GM12875 (cell line): ENCODE measurements at regions not wholly inside any gene's neighbourhood (a gene's known extent, or its start where the extent isn't known, plus 50 kb on each side); places are given as distances from the start of the nearest gene placed in this dataset.
"Not testable (repeated sequence)": the region's sequence is repeated elsewhere in the genome, so short reads cannot be mapped to it uniquely, and the experiment has no call there.

Source experiments
- H3K4me3 ChIP-seq: one replicate; pipeline ENCODE4 v1.5.1; 2011; ENCODE audit warnings: low read depth, low read length, control low read depth
- TF ChIP-seq, protein P1 (sequence below): IDR thresholded peaks from 2 replicates; pipeline ENCODE4 v1.5.1; 2011; ENCODE audit warnings: low read depth, mild to moderate bottlenecking, control low read depth, inconsistent platforms, low read length, moderate library complexity, borderline replicate concordance; ENCODE audit not compliant: insufficient read depth

GRCh38 chr4:129822701-129823100 is 726.7 kb downstream of the C4orf33 start:
- TF ChIP-seq, protein P1, sequence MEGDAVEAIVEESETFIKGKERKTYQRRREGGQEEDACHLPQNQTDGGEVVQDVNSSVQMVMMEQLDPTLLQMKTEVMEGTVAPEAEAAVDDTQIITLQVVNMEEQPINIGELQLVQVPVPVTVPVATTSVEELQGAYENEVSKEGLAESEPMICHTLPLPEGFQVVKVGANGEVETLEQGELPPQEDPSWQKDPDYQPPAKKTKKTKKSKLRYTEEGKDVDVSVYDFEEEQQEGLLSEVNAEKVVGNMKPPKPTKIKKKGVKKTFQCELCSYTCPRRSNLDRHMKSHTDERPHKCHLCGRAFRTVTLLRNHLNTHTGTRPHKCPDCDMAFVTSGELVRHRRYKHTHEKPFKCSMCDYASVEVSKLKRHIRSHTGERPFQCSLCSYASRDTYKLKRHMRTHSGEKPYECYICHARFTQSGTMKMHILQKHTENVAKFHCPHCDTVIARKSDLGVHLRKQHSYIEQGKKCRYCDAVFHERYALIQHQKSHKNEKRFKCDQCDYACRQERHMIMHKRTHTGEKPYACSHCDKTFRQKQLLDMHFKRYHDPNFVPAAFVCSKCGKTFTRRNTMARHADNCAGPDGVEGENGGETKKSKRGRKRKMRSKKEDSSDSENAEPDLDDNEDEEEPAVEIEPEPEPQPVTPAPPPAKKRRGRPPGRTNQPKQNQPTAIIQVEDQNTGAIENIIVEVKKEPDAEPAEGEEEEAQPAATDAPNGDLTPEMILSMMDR, result no peak
- no peak overlapping the region for H3K4me3 ChIP-seq

DNA sequence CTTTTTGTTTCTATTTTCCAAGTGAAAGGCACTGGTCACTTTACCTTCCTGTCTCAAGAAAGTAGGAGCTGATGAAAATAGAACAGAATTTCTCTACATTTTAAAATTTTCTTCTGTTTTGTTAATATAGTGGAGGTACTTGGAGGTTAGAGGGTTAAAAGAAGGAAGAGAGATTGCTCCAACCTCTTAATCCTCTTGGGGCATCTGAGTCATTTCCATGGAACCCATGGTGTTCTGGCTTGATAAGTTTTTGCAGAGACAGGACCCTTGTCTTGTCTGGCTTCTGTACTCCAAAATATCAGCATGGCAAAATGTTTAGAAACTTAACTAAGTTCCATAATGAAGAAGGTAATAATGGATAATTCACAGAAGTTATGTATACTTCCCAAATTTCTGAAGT is 727.2 kb downstream of the C4orf33 start:
- H3K4me3 ChIP-seq, result no peak overlapping the region
- TF ChIP-seq, protein P1, result no peak

DNA sequence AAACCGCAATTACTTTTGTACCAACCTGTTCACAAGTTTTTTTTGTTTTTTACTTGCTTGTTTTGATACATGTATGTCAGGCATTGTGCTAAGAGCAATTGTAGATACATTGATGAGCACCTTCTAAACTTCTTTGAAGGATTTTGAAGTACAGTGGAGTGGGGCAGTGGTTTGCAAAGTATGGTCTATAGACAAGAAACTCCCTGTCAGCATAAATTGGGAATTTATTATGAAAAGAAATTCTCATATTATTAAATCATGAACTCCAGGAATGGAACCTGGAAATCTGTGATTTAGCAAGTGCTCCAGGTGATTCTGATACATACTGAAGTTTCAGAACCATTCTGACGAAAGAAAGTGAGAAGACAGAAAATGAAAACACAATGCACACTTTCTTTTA is 733.4 kb downstream of the C4orf33 start:
- H3K4me3 ChIP-seq, result no peak overlapping the region
- TF ChIP-seq, protein P1, result no peak

- TF ChIP-seq, protein P1, result no peak
Observed at GRCh38 chr4:129839687-129840086, 743.7 kb downstream of the C4orf33 start.

DNA sequence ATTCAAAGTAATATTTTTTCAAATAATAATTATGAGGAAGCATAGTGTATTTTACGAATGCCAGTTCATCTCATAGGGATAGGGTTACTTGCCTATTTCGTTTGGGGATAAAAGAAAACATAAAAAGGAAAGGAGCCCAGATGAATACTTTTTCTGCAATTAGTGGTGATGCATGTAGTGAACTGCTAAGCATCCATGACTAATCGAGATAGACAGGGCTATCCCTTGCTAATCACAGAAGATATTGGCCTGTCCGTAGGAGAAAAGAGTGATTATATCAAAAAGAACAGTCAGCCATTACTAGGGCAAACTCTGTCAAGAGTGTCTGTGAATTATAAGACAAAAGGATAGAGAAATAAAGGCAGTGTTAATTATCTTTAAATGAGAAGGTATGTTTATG is 746.1 kb downstream of the C4orf33 start:
- TF ChIP-seq, protein P1, result no peak
- no peak overlapping the region for H3K4me3 ChIP-seq

More at GRCh38 chr4:129839687-129840086, 743.7 kb downstream of the C4orf33 start:
- H3K4me3 ChIP-seq, result no peak overlapping the region

DNA sequence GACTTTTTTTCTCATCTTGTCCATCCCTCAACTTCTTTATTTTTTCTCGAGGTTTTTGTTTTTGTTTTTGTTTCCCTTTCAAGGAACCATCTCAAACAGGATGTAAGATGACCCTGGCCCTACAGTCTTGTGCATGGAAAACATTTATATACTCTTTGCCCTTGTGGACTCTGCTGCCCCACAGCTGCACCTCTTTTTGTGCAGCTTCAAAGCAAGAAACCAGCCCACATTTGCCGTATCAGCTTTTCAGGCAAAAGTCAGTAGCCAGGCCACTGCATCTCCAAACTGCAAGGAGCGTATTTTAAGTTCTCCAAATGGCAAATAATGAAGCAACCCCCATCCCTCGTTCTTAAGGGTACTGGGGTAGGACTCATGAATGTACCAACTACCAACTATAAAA is 756.5 kb downstream of the C4orf33 start:
- no peak overlapping the region for H3K4me3 ChIP-seq
- TF ChIP-seq, protein P1, result no peak

GRCh38 chr4:129853685-129854467 is 757.9 kb downstream of the C4orf33 start:
- H3K4me3 ChIP-seq, result not testable (repeated sequence)
